ENCODE measurements at regions not wholly inside any gene's neighbourhood (a gene's known extent, or its start where the extent isn't known, plus 50 kb on each side); places are given as distances from the start of the nearest gene placed in this dataset.
"Not testable (repeated sequence)": the region's sequence is repeated elsewhere in the genome, so short reads cannot be mapped to it uniquely, and the experiment has no call there.

DNA sequence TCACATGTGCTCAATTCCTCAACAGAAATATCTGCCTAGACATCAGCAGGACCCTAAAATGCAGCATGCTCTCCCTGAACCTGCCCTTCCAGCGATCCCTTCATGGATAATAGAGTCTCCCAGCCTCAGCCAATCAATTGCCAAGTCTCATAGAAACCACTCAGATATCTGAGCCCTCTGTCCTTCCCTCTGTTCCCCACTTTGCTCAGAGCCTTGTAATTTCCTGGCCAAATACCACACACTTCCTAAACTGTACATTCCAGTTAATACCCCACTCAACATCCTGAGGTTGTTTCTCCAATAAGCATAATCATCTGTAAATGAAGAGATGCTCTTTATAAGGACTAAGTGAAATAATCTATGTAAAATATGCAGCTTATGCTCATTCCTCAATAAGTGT lies 59.3 kb upstream of the PTGFRN start:
- Histone ChIP-seq H3K27me3 (no peaks in the 10 kb centered on the region), H3K36me3 (no peaks in the 10 kb centered on the region), H3K4me3 (no peak overlapping the region), H3K27ac (no peak overlapping the region), H3K4me1 (peaks cover 0 to 8% of the 10 kb centered on the region in 2 donors), H3K9me3 (no peaks in the 10 kb centered on the region)
- DNase-seq: no peak
- TF ChIP-seq CTCF (IDR thresholded peaks at IDR 0.05): no peak
- no peak for TF ChIP-seq POLR2A (IDR thresholded peaks at IDR 0.05)
- intact Hi-C loops (cut with DNase I; ENCODE audit: low total_unique reads): no loop called here

GRCh38 chr1:116851189-116851588 lies 58.5 kb upstream of the PTGFRN start:
- H3K36me3 ChIP-seq; H3K27ac ChIP-seq; H3K9me3 ChIP-seq; DNase-seq; H3K4me1 ChIP-seq; H3K4me3 ChIP-seq; intact Hi-C loops (cut with DNase I; ENCODE audit: low total_unique reads); H3K27me3 ChIP-seq: not testable (repeated sequence)

DNA sequence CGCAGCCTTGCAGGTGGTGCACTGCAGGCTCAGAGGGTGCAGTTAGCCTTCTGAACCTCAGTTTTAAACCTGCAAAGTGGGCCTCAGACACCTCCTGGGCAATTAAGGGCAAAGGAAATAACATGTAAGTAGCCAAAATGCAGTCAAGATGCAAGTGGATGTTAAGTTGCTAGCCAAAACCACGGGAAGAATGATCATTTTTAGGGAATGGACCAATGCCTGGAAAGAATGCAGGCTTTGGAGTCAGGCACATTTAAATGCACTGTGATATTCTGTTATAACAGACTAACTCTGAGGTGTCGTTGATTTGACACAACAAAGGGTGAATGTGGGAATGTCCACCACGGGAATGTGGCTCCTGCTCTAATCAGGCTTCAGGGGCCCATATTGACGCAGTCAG lies 57.9 kb upstream of the PTGFRN start:
- H3K9me3 ChIP-seq: no peaks in the 10 kb centered on the region
- H3K36me3 ChIP-seq: no peaks in the 10 kb centered on the region
- intact Hi-C loops (cut with DNase I; ENCODE audit: low total_unique reads): no loop called here
- TF ChIP-seq POLR2A (IDR thresholded peaks at IDR 0.05): no peak
- no peak for TF ChIP-seq CTCF (IDR thresholded peaks at IDR 0.05)
- no peaks in the 10 kb centered on the region for H3K27me3 ChIP-seq
- no peak for DNase-seq
- H3K4me3 ChIP-seq: no peak overlapping the region
- H3K27ac ChIP-seq: no peak overlapping the region
- peaks cover under 1 to 4% of the 10 kb centered on the region in 2 donors for H3K4me1 ChIP-seq

GRCh38 chr1:116852367-116852766 lies 57.3 kb upstream of the PTGFRN start:
- Histone ChIP-seq H3K4me3 (no peak overlapping the region), H3K27me3 (no peaks in the 10 kb centered on the region), H3K4me1 (peaks cover 0 to 4% of the 10 kb centered on the region in 2 donors), H3K36me3 (no peaks in the 10 kb centered on the region), H3K9me3 (no peaks in the 10 kb centered on the region), H3K27ac (no peak overlapping the region)
- no peak for TF ChIP-seq CTCF (IDR thresholded peaks at IDR 0.05)
- no peak for TF ChIP-seq POLR2A (IDR thresholded peaks at IDR 0.05)
- intact Hi-C loops (cut with DNase I; ENCODE audit: low total_unique reads): no loop called here
- no peak for DNase-seq

DNA sequence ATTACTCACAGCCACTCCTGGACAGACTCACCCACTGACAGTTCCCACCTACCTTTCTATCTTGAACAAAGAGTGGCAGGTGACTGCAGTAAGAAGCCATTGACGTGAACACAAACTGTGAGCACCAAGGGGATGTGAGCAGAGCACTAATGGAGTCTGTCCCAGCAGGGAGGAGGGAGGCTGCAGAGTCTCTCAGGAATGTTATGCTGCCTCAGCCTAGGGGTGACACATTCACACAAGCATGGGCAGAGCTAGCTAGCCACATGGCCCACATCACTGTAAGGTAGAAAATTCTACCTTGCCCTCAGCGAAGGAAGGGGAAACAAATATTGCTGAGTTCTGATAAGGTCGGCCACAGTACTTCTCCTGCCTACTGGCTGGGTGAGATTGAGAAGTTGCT lies 56.8 kb upstream of the PTGFRN start:
- Histone ChIP-seq H3K4me1 (peaks cover 0 to 4% of the 10 kb centered on the region in 2 donors), H3K27me3 (no peaks in the 10 kb centered on the region), H3K36me3 (no peaks in the 10 kb centered on the region), H3K27ac (peak overlapping the region in 1 of 2 donors; percentile 22), H3K4me3 (no peak overlapping the region), H3K9me3 (no peaks in the 10 kb centered on the region)
- no peak for DNase-seq
- TF ChIP-seq CTCF (IDR thresholded peaks at IDR 0.05) (no peak), POLR2A (IDR thresholded peaks at IDR 0.05) (no peak)
- intact Hi-C loops (cut with DNase I; ENCODE audit: low total_unique reads): no loop called here
